NCI-H345 (cell line): ENCODE measurements at regions not wholly inside any gene's neighbourhood (a gene's known extent, or its start where the extent isn't known, plus 50 kb on each side); places are given as distances from the start of the nearest gene placed in this dataset.
"Not testable (repeated sequence)": the region's sequence is repeated elsewhere in the genome, so short reads cannot be mapped to it uniquely, and the experiment has no call there.

Source experiments
- DNase-seq: peaks from one replicate; lab custom pipeline; 2025; lab: John Stamatoyannopoulos, UW

GRCh38 chr9:16057541-16057940 lies 504.7 kb downstream of the CCDC171 start:
- no peak for DNase-seq

- DNase-seq: no peak
These were observed 505.3 kb downstream of the CCDC171 start for GRCh38 chr9:16058131-16058549.

- DNase-seq: no peak
These were observed 507.7 kb downstream of the CCDC171 start for GRCh38 chr9:16060436-16061129.

GRCh38 chr9:16062542-16063240 lies 509.8 kb downstream of the CCDC171 start:
- DNase-seq: no peak

DNA sequence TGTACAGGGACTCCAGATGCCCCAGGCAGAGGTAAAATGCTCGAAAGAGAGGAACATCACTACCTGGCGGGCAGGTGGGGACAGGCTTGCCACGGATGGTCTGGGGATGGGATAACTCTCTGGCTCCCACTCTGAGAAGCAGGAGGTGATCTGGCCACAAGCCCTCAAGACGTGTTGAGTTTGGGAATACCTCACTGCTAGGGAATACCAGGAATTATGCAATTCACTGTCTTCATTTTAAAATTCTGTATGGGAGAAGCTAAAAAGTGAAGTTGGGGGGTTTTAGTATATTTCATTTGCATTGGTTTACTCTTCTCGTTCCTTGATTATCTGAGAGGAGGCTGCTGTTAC lies 510.4 kb downstream of the CCDC171 start:
- DNase-seq: no peak

- DNase-seq: no peak
These were observed 511.9 kb downstream of the CCDC171 start for GRCh38 chr9:16064771-16065170.

DNA sequence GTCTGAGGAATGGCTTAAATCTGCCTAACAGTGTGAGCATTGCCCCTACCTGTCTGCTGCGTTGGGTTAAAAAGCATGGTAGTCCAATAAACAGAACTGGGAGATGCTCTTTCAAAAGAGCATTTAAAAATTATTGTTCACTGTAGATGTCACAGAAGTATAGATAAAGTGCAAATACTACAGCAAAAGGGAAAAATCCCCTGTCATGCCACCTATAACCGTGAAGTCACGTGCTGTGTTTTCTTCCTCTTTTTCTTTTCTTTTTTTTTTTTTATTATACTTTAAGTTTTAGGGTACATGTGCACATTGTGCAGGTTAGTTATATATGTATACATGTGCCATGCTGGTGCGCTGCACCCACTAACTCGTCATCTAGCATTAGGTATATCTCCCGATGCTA lies 513.4 kb downstream of the CCDC171 start:
- DNase-seq: not testable (repeated sequence)

DNA sequence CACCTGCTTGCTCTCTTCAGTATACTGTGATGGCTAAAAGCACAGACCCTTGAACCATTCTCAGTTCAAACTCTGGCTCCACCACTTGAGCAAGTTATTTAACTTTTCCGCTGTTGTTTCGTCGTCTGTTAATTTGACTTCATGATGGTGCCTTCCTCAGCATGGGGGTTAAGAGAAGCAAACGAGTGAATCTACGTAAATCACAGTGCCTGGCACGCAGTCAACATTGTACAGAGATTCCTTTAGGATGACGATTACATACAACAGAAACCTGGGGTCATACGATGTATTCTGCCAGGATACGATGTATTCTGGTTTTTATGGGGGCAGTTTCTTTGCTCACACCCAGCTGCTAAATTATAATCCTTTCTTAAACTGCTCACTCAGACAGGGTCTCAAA lies 515.6 kb downstream of the CCDC171 start:
- DNase-seq: no peak

DNA sequence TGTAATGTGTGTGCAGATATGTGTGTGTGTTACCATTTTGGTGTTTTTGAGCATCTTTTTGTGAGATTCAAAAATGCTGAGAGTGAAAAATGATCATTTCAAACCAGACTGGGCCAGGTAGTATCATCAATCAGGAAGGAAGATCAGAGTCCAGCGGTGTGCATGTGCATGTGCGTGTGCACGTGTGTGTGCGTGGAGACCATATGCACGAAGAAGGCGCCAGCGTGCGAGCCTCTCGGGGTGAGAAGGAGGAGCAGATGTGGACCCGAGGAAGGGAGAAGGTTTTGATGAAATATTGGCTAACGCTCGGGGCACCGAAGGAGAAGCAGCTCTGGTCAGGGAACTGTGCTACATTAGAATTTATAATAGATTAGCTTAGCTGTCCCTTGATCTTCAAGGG lies 516.4 kb downstream of the CCDC171 start:
- DNase-seq: no peak

- DNase-seq: no peak
These were observed 517.0 kb downstream of the CCDC171 start for GRCh38 chr9:16069671-16070454.

- DNase-seq: no peak
These were observed 517.8 kb downstream of the CCDC171 start for GRCh38 chr9:16070455-16071145.

DNA sequence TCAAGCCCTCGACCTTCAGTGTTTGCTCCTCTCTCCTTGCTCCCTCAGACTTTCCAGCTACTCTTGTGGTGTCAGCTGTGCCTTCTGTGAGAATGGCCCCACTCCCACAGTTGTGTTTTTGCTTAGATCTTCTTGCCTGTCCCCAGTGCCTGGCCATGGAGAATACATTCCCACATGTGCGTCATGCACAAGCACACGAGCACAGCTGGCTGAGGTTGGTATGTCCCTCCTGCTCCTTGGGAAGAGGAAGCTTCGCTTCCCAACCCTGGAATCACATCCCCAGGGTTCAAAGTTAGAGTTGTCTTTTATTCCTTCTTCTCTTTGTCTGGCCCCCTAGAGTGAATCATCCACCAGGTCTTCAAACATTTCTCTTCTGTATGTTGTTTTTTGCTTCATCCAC lies 518.6 kb downstream of the CCDC171 start:
- no peak for DNase-seq

DNA sequence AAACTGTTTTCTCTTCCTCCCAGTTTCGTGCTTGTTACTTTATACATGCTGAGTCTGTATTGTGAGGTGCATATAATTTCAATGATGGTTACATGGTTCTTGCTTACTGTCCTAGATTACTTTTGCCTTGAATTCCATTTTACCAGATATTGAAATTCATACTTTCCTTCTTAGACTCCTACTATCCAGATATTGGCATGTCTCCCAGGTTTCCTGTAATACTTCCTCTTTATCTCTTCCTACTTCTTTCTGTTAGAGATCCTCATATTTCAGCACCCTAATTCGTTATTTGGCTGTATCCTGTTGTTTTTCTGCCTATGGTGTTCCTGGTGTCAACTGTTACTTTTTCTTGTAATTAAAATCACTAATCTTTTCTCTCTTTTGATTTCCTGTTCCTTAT lies 522.1 kb downstream of the CCDC171 start:
- DNase-seq: no peak

- DNase-seq: no peak
These were observed 522.9 kb downstream of the CCDC171 start for GRCh38 chr9:16075696-16076095.

GRCh38 chr9:16076511-16076910 lies 523.7 kb downstream of the CCDC171 start:
- DNase-seq: no peak

- DNase-seq: no peak
These were observed 530.0 kb downstream of the CCDC171 start for GRCh38 chr9:16082796-16083195.

- DNase-seq: no peak
These were observed 532.4 kb downstream of the CCDC171 start for GRCh38 chr9:16085167-16085726.

DNA sequence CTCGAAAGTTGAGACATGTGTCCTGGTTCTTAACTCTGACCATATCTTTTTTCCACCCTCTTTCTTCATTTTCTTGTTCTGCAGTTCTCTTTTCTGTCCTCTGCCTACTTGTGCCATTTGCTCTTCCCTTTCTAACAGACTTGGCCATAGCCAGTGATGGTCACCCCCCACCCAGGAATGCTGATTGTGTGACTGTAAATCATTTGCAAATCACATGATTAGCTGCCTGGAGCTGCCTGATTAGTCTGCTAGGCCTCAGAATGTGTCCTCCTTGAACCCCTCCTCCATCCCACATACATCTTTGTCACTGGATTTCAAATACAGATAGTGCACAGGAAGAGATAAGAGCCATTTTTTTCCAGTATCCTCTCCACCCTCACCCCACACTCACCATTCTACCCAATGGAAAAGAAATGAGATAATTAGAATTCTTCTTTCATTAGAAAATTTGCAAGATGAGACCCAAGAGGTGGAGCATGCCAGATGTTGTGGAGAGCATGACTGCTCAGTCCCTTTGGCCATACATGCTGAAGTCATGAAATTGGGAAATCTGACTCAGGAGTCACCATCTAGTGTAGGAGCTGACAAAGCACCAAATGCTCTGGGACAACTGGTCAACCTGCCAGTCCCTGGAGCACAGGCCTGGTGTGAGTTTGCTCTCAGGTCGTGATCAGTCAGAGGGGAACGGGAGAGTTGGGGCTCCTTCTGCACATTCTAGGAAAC lies 538.2 kb downstream of the CCDC171 start:
- DNase-seq: no peak

DNA sequence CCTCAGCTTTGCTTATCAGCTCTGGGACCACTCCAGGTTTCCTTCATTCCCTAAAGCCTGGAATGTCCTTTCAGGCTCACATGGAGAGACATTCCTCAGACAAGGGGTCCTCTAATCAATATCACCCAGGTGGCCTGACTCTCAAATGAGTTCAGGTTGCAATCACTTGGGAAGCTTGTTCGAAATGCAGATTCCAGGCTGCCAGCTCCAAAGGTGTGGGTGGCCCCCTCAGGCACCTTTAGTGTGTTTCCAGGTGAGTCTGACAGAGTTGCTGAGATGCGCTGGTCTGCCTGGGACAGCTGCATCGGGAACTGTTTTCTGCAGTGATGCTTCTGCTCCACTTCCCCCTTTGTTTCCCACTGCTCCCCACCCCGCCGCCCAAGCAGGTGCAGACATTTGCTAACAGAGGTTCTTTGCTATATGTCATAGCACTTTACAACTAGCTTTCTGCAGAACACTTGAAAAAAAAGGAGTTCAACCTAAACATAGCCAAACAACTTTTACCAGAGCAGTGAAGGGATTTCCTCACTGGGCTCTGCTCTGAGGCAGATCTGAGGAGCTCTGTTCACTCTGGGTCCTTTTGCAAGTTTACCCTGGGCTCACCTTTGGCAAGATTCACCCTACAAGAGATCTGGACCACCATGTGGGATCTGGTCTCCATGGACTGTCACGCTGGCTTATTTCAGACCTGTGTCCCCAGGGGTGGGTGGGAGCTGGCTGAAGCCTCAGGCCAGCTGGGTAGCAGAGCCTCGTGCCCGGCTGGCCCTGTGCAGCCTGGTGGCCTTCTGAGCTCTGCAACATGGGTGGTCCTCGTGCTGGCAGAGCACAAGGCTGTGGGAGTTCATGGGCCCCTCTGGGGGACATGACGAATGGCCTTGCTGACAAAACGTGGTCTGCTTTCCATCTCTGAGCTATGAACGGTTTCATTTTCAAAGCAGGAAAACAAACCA lies 539.6 kb downstream of the CCDC171 start:
- DNase-seq: no peak

GRCh38 chr9:16098306-16098705 lies 545.5 kb downstream of the CCDC171 start:
- no peak for DNase-seq
